ENCODE measurements at regions not wholly inside any gene's neighbourhood (a gene's known extent, or its start where the extent isn't known, plus 50 kb on each side); places are given as distances from the start of the nearest gene placed in this dataset.

DNA sequence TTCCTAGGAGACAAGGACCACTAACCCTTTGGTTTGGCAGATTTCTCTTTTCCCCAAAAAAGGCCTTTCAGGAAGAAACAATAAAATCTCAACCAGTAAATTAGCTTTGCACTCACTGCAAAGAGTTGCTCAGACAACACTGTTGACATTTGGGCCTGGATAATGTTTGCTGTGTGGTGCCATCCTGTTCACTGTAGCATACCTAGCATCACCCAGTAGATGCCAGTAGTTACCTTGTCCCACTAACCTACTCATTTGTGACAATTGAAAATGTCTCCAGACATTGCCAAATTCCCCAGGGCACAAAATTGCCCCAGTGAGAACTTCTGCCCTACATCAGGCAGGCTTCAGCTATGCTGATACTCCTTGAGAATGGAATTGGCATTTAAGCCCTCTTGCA lies 177.0 kb upstream of the ERCC4 start:
- Histone ChIP-seq H4K20me1 (replicated peaks; ENCODE audit: control insufficient read depth, insufficient read depth, low read length) (no peaks in the 10 kb centered on the region), H3K27ac (ENCODE audit: extremely low read depth, low read depth, low read length) (no peak overlapping the region), H2AFZ (ENCODE audit: low read depth, low read length) (no peak overlapping the region), H3K9ac (ENCODE audit: insufficient read depth in 1 of 2, low read depth in 2 of 2, low read length in 2 of 2) (no peak overlapping the region), H3K79me2 (ENCODE audit: control insufficient read depth, insufficient read depth, low read length) (no peaks in the 10 kb centered on the region), H3K36me3 (ENCODE audit: control insufficient read depth, insufficient read depth, low read length) (no peaks in the 10 kb centered on the region), H3K4me3 (no peak overlapping the region), H3K4me2 (ENCODE audit: insufficient read depth, low read length) (no peak overlapping the region), H3K4me1 (replicated peaks in 1 of 2; ENCODE audit: control insufficient read depth in 2 of 2, insufficient read depth in 2 of 2, low read length in 2 of 2) (no peaks in the 10 kb centered on the region), H3K27me3 (ENCODE audit: control insufficient read depth in 2 of 2, insufficient read depth in 2 of 2, low read length in 2 of 2) (peaks cover 0 to 6% of the 10 kb centered on the region in 2 experiments; a peak in 2 of 5 replicates), H3K9me1 (ENCODE audit: control insufficient read depth, insufficient read depth, low read length) (no peaks in the 10 kb centered on the region), H3K9me3 (replicated peaks; ENCODE audit: control insufficient read depth, insufficient read depth, low read depth, low read length) (no peaks in the 10 kb centered on the region; the same call in 1 of the 2 replicates)
- no TSS peak for BruUV-seq (replicated peaks)
- FAIRE-seq: no peak
- in situ Hi-C loops (cut with MboI): no loop called here
- no peak for ATAC-seq
- intact Hi-C loops (cut with micrococcal nuclease): no loop called here
- DNase-seq (ENCODE audit: extremely low read depth in 1 of 4, low spot score in 3 of 4): no peak
- CTCF ChIA-PET (ENCODE audit: low intra/inter-chr PET ratio): no interaction called here
- POLR2A ChIA-PET: no interaction called here
- no peak for TF ChIP-seq ZSCAN32 (CRISPR knock-in tag; IDR thresholded peaks at IDR 0.05)
- no peak for TF ChIP-seq KDM2B (CRISPR knock-in tag; IDR thresholded peaks at IDR 0.05)
- no peak for TF ChIP-seq ZNF444 (CRISPR knock-in tag; IDR thresholded peaks at IDR 0.05)
- TF ChIP-seq SUPT5H (IDR thresholded peaks at IDR 0.05): no peak
- no peak for TF ChIP-seq TSC22D4 (tag; IDR thresholded peaks at IDR 0.05)
- TF ChIP-seq CHD2 (IDR thresholded peaks at IDR 0.05; ENCODE audit: low read depth, low read length): no peak
- TF ChIP-seq, protein P1, sequence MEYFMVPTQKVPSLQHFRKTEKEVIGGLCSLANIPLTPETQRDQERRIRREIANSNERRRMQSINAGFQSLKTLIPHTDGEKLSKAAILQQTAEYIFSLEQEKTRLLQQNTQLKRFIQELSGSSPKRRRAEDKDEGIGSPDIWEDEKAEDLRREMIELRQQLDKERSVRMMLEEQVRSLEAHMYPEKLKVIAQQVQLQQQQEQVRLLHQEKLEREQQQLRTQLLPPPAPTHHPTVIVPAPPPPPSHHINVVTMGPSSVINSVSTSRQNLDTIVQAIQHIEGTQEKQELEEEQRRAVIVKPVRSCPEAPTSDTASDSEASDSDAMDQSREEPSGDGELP (CRISPR knock-in tag; IDR thresholded peaks at IDR 0.05; ENCODE audit: borderline replicate concordance): no peak
- TF ChIP-seq NR3C1 (CRISPR knock-in tag; IDR thresholded peaks at IDR 0.05): no peak
- TF ChIP-seq ZBED1 (IDR thresholded peaks at IDR 0.05): no peak
- no peak for TF ChIP-seq HLTF (IDR thresholded peaks at IDR 0.05)
- TF ChIP-seq PCBP2 (IDR thresholded peaks at IDR 0.05; ENCODE audit: low read depth, low read length, poor library complexity, severe bottlenecking): no peak
- TF ChIP-seq ZNF318 (IDR thresholded peaks at IDR 0.05; ENCODE audit: borderline replicate concordance in 1 of 2, low read depth in 1 of 2): no peak
- no peak for TF ChIP-seq HDAC2 (IDR thresholded peaks at IDR 0.05)
- TF ChIP-seq MXD1 (CRISPR knock-in tag; IDR thresholded peaks at IDR 0.05; ENCODE audit: borderline replicate concordance, poor library complexity, severe bottlenecking): no peak
- no peak for TF ChIP-seq PURB (CRISPR knock-in tag; IDR thresholded peaks at IDR 0.05; ENCODE audit: low read depth)
- TF ChIP-seq IRF2 (CRISPR knock-in tag; IDR thresholded peaks at IDR 0.05): no peak
